Vagina (tissue), 2 donors: ENCODE measurements at regions not wholly inside any gene's neighbourhood (a gene's known extent, or its start where the extent isn't known, plus 50 kb on each side); places are given as distances from the start of the nearest gene placed in this dataset.

Experiments
- CTCF ChIP-seq, 3 experiments: fragments of 450-650 bp in 2 of 3; fragments of 200-600 bp in 1 of 3; sonication (generic) in 1 of 3; IDR thresholded peaks; one replicate each; pipeline ENCODE4 v1.5.1; 2017 to 2019; ENCODE audit warnings: antibody characterized with exemption in 3 of 3, mild to moderate bottlenecking in 2 of 3, moderate library complexity in 2 of 3
- POLR2AphosphoS5 ChIP-seq, 2 donors: sonication (generic); formaldehyde crosslinking; IDR thresholded peaks; one replicate each; pipeline ENCODE4 v1.9.0; 2017; ENCODE audit warnings: antibody characterized with exemption in 2 of 2, mild to moderate bottlenecking in 2 of 2, low read depth in 1 of 2; ENCODE audit not compliant: insufficient read depth in 1 of 2

- TF ChIP-seq POLR2AphosphoS5 (IDR thresholded peaks at IDR 0.05; ENCODE audit: insufficient read depth in 1 of 2, low read depth in 1 of 2) (no peak), CTCF (IDR thresholded peaks at IDR 0.05) (no peak)
Measured at GRCh38 chr2:76270096-76270710, 559.5 kb upstream of the GCFC2 start.
